HG03159 (cell line): ENCODE measurements at regions not wholly inside any gene's neighbourhood (a gene's known extent, or its start where the extent isn't known, plus 50 kb on each side); places are given as distances from the start of the nearest gene placed in this dataset.
A peak's percentile ranks its signal among the peaks of the same experiment; 100 is the strongest.

Source experiments
- ATAC-seq: cut with Tn5 transposase; IDR thresholded peaks from one replicate; pipeline ENCODE4 v1.9.1; 2021; ENCODE audit warnings: mild to moderate bottlenecking, moderate library complexity; ENCODE audit not compliant: unreplicated experiment

GRCh38 chr3:28940994-28941393, 339.9 kb upstream of the RBMS3 start:
- ATAC-seq: no peak

GRCh38 chr3:28947061-28947460, 333.8 kb upstream of the RBMS3 start:
- no peak for ATAC-seq

- no peak for ATAC-seq
Observed at GRCh38 chr3:28947751-28948150, 333.1 kb upstream of the RBMS3 start.

GRCh38 chr3:28948685-28949084, 332.2 kb upstream of the RBMS3 start:
- ATAC-seq: no peak

- no peak for ATAC-seq
Observed at GRCh38 chr3:28949580-28949979, 331.3 kb upstream of the RBMS3 start.

- ATAC-seq: no peak
Observed at GRCh38 chr3:28950614-28951013, 330.3 kb upstream of the RBMS3 start.

- no peak for ATAC-seq
Observed at GRCh38 chr3:28951772-28952556, 328.9 kb upstream of the RBMS3 start.

GRCh38 chr3:28958656-28959055, 322.2 kb upstream of the RBMS3 start:
- no peak for ATAC-seq

GRCh38 chr3:28971156-28971555, 309.7 kb upstream of the RBMS3 start:
- ATAC-seq: no peak

GRCh38 chr3:28972921-28973320, 307.9 kb upstream of the RBMS3 start:
- peak; percentile 87 for ATAC-seq

GRCh38 chr3:28973609-28974008, 307.3 kb upstream of the RBMS3 start:
- ATAC-seq: no peak

GRCh38 chr3:28978092-28978491, 302.8 kb upstream of the RBMS3 start:
- ATAC-seq: no peak

- no peak for ATAC-seq
Observed at GRCh38 chr3:28980131-28980530, 300.7 kb upstream of the RBMS3 start.

- ATAC-seq: no peak
Observed at GRCh38 chr3:28980631-28981030, 300.2 kb upstream of the RBMS3 start.

GRCh38 chr3:28982906-28983305, 298.0 kb upstream of the RBMS3 start:
- peak; percentile 91 for ATAC-seq

- ATAC-seq: no peak
Observed at GRCh38 chr3:28986922-28987321, 293.9 kb upstream of the RBMS3 start.

- peak; percentile 94 for ATAC-seq
Observed at GRCh38 chr3:28989646-28990089, 291.2 kb upstream of the RBMS3 start.

- ATAC-seq: no peak
Observed at GRCh38 chr3:28994161-28994905, 286.5 kb upstream of the RBMS3 start.

GRCh38 chr3:29004885-29005599, 275.8 kb upstream of the RBMS3 start:
- ATAC-seq: peak; percentile 99

- ATAC-seq: no peak
Observed at GRCh38 chr3:29005862-29006261, 275.0 kb upstream of the RBMS3 start.

- no peak for ATAC-seq
Observed at GRCh38 chr3:29011441-29011840, 269.4 kb upstream of the RBMS3 start.

GRCh38 chr3:29011966-29012365, 268.9 kb upstream of the RBMS3 start:
- no peak for ATAC-seq
